Liver (tissue), 8 donors: ENCODE measurements at regions not wholly inside any gene's neighbourhood (a gene's known extent, or its start where the extent isn't known, plus 50 kb on each side); places are given as distances from the start of the nearest gene placed in this dataset.

Source experiments
- DNase-seq: peaks from one replicate; pipeline ENCODE4 v3.0.0-alpha.2; 2017; ENCODE audit warnings: low spot score
- H3K27ac ChIP-seq, 2 donors: one replicate each; pipeline ENCODE4 v1.7.0; 2013; ENCODE audit warnings: inconsistent platforms in 2 of 2, low read length in 2 of 2, control low read depth in 1 of 2, low read depth in 1 of 2, mild to moderate bottlenecking in 1 of 2
- H3K27me3 ChIP-seq, 4 donors: one replicate each; pipeline versions ENCODE4 v1.6.1 to v1.7.0; 2013; ENCODE audit warnings: low read length in 3 of 4, inconsistent platforms in 1 of 4, mild to moderate bottlenecking in 1 of 4, moderate library complexity in 1 of 4; ENCODE audit not compliant: control insufficient read depth in 4 of 4, insufficient read depth in 4 of 4
- H3K36me3 ChIP-seq, 4 donors: one replicate each; pipeline versions ENCODE4 v1.6.1 to v1.7.0; 2013; ENCODE audit warnings: low read length in 3 of 4, mild to moderate bottlenecking in 3 of 4, low read depth in 1 of 4, moderate library complexity in 1 of 4; ENCODE audit not compliant: control insufficient read depth in 4 of 4, insufficient read depth in 3 of 4
- H3K4me1 ChIP-seq, 4 donors: one replicate each; pipeline versions ENCODE4 v1.6.1 to v1.7.0; 2013; ENCODE audit warnings: low read length in 3 of 4, mild to moderate bottlenecking in 3 of 4, moderate library complexity in 1 of 4; ENCODE audit not compliant: control insufficient read depth in 4 of 4, insufficient read depth in 4 of 4
- H3K4me3 ChIP-seq, 3 donors: one replicate each; pipeline versions ENCODE4 v1.6.1 to v1.7.0; 2013; ENCODE audit warnings: low read length in 3 of 3, control low read depth in 1 of 3, low read depth in 1 of 3, mild to moderate bottlenecking in 1 of 3
- H3K9ac ChIP-seq, 2 donors: one replicate each; pipeline ENCODE4 v1.7.0; 2013; ENCODE audit warnings: low read length in 2 of 2, mild to moderate bottlenecking in 2 of 2, moderate library complexity in 2 of 2, control low read depth in 1 of 2, low read depth in 1 of 2
- H3K9me3 ChIP-seq, 4 donors: one replicate each; pipeline versions ENCODE4 v1.6.1 to v1.7.0; 2013; ENCODE audit warnings: low read length in 3 of 4; ENCODE audit not compliant: control insufficient read depth in 4 of 4
- FOXA1 ChIP-seq: IDR thresholded peaks from 2 replicates; pipeline ENCODE4 v1.6.1; 2016; ENCODE audit warnings: antibody characterized with exemption
- FOXA2 ChIP-seq: IDR thresholded peaks from 2 replicates; pipeline ENCODE4 v1.6.1; 2016; ENCODE audit warnings: antibody characterized with exemption
- GABPA ChIP-seq, 2 donors: IDR thresholded peaks in 1 of 2; conservative IDR thresholded peaks in 1 of 2; 2 replicates each; pipeline ENCODE4 v1.6.1; 2016; ENCODE audit warnings: antibody characterized with exemption in 2 of 2, mild to moderate bottlenecking in 1 of 2, moderate library complexity in 1 of 2
- HNF4G ChIP-seq: IDR thresholded peaks from 2 replicates; pipeline ENCODE4 v1.6.1; 2016; ENCODE audit warnings: antibody characterized with exemption
- JUND ChIP-seq, 2 donors: IDR thresholded peaks; 2 replicates each; pipeline ENCODE4 v1.6.1; 2016; ENCODE audit warnings: antibody characterized with exemption in 2 of 2
- NR2F2 ChIP-seq: IDR thresholded peaks from 2 replicates; pipeline ENCODE4 v1.6.1; 2016; ENCODE audit warnings: antibody characterized with exemption
- RAD21 ChIP-seq, 2 donors: IDR thresholded peaks; 2 replicates each; pipeline ENCODE4 v1.6.1; 2016; ENCODE audit warnings: antibody characterized with exemption in 2 of 2, mild to moderate bottlenecking in 2 of 2
- RXRA ChIP-seq, 2 donors: IDR thresholded peaks; 2 replicates each; pipeline ENCODE4 v1.6.1; 2017 to 2018; ENCODE audit warnings: antibody characterized with exemption in 2 of 2, mild to moderate bottlenecking in 1 of 2
- SP1 ChIP-seq: IDR thresholded peaks from 2 replicates; pipeline ENCODE4 v1.6.1; 2018; ENCODE audit warnings: antibody characterized with exemption, mild to moderate bottlenecking
- TAF1 ChIP-seq: conservative IDR thresholded peaks from 2 replicates; pipeline ENCODE4 v1.6.1; 2016; ENCODE audit warnings: antibody characterized with exemption, mild to moderate bottlenecking
- YY1 ChIP-seq: IDR thresholded peaks from 2 replicates; pipeline ENCODE4 v1.6.1; 2016; ENCODE audit warnings: antibody characterized with exemption, mild to moderate bottlenecking
- WGBS: extraction: QIAGEN DNeasy Blood & Tissue Kit; methylation state at CpG from one replicate; pipeline ENCODE4 v1.1.7; 2013; 5-methylcytosine and 5-hydroxymethylcytosine counted together
- TF ChIP-seq, protein P1 (sequence below): IDR thresholded peaks from 2 replicates; pipeline ENCODE4 v1.6.1; 2016; ENCODE audit warnings: antibody characterized with exemption
- TF ChIP-seq, protein P2 (sequence below): fragments of 150-350 bp; IDR thresholded peaks from 2 replicates; pipeline ENCODE4 v1.5.1; 2017; ENCODE audit warnings: improper control_type of control experiment, low read depth, low read length; ENCODE audit not compliant: missing input control
- TF ChIP-seq, protein P3 (sequence below): IDR thresholded peaks from 2 replicates; pipeline ENCODE4 v1.6.1; 2016; ENCODE audit warnings: antibody characterized with exemption
- TF ChIP-seq, protein P4 (sequence below): IDR thresholded peaks from 2 replicates; pipeline ENCODE4 v1.6.1; 2016; ENCODE audit warnings: antibody characterized with exemption
- donor health status: healthy.
- donor health status: healthy.
- donor health status: healthy.
- donor health status: healthy.
- donor health status: healthy.

- TF ChIP-seq RXRA (IDR thresholded peaks at IDR 0.05) (peak in 1 of 2 donors; percentile 30), RAD21 (IDR thresholded peaks at IDR 0.05) (peak in 1 of 2 donors; percentile 6)
- TF ChIP-seq, protein P1, sequence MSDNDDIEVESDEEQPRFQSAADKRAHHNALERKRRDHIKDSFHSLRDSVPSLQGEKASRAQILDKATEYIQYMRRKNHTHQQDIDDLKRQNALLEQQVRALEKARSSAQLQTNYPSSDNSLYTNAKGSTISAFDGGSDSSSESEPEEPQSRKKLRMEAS: no peak
- no peak for DNase-seq
- Histone ChIP-seq H3K4me1 (peaks cover 2 to 19% (median 14%) of the 10 kb centered on the region in 4 donors), H3K27ac (no peak overlapping the region), H3K27me3 (no peaks in the 10 kb centered on the region), H3K36me3 (no peaks in the 10 kb centered on the region), H3K4me3 (no peak overlapping the region), H3K9ac (no peak overlapping the region), H3K9me3 (no peaks in the 10 kb centered on the region)
- 69% methylated on average over 24 of the region's 24 CpGs for WGBS
Measured at GRCh38 chr15:70266412-70267121, 168.8 kb upstream of the TLE3 start.

DNA sequence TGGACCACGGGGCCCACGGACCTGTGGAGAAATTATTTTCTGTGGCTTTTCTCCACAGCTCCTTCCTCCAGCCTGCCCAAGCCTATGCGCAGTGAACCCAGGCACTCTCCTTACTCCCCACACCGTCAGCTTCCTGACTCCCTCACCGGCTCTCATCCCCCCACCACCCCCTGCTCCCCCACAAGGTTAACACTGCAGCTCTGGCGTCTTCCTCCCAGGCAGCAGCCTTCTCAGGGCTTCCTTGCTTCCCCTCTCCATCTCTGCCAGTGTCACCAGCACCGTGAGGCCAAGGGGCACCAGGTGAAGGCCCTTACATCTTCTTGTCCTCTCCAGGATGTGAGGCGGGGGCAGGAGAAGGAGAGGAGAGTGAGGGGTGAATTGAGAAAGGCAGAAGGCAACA, 168.3 kb upstream of the TLE3 start:
- H3K27ac ChIP-seq: no peak overlapping the region
- no peak overlapping the region for H3K9ac ChIP-seq

GRCh38 chr15:70265466-70265978, 167.8 kb upstream of the TLE3 start:
- Histone ChIP-seq H3K4me3 (no peak overlapping the region), H3K9ac (no peak overlapping the region), H3K27me3 (no peaks in the 10 kb centered on the region), H3K4me1 (peaks cover 2 to 15% (median 11%) of the 10 kb centered on the region in 4 donors), H3K27ac (no peak overlapping the region), H3K36me3 (no peaks in the 10 kb centered on the region), H3K9me3 (no peaks in the 10 kb centered on the region)
- TF ChIP-seq YY1: no peak
- TF ChIP-seq FOXA2: no peak
- TF ChIP-seq SP1: no peak
- TF ChIP-seq TAF1: no peak
- TF ChIP-seq, protein P2, sequence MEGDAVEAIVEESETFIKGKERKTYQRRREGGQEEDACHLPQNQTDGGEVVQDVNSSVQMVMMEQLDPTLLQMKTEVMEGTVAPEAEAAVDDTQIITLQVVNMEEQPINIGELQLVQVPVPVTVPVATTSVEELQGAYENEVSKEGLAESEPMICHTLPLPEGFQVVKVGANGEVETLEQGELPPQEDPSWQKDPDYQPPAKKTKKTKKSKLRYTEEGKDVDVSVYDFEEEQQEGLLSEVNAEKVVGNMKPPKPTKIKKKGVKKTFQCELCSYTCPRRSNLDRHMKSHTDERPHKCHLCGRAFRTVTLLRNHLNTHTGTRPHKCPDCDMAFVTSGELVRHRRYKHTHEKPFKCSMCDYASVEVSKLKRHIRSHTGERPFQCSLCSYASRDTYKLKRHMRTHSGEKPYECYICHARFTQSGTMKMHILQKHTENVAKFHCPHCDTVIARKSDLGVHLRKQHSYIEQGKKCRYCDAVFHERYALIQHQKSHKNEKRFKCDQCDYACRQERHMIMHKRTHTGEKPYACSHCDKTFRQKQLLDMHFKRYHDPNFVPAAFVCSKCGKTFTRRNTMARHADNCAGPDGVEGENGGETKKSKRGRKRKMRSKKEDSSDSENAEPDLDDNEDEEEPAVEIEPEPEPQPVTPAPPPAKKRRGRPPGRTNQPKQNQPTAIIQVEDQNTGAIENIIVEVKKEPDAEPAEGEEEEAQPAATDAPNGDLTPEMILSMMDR: peak; percentile 25
- no peak for TF ChIP-seq RXRA (IDR thresholded peaks at IDR 0.05)
- no peak for TF ChIP-seq HNF4G
- TF ChIP-seq, protein P3, sequence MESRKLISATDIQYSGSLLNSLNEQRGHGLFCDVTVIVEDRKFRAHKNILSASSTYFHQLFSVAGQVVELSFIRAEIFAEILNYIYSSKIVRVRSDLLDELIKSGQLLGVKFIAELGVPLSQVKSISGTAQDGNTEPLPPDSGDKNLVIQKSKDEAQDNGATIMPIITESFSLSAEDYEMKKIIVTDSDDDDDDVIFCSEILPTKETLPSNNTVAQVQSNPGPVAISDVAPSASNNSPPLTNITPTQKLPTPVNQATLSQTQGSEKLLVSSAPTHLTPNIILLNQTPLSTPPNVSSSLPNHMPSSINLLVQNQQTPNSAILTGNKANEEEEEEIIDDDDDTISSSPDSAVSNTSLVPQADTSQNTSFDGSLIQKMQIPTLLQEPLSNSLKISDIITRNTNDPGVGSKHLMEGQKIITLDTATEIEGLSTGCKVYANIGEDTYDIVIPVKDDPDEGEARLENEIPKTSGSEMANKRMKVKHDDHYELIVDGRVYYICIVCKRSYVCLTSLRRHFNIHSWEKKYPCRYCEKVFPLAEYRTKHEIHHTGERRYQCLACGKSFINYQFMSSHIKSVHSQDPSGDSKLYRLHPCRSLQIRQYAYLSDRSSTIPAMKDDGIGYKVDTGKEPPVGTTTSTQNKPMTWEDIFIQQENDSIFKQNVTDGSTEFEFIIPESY: no peak
- peak; percentile 49 to 52 for TF ChIP-seq RAD21 (IDR thresholded peaks at IDR 0.05)
- no peak for TF ChIP-seq NR2F2
- TF ChIP-seq, protein P4, sequence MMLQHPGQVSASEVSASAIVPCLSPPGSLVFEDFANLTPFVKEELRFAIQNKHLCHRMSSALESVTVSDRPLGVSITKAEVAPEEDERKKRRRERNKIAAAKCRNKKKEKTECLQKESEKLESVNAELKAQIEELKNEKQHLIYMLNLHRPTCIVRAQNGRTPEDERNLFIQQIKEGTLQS: no peak
- no peak for TF ChIP-seq JUND (IDR thresholded peaks at IDR 0.05)
- no peak for TF ChIP-seq FOXA1
- WGBS: 90% methylated on average over 9 of the region's 9 CpGs
- DNase-seq: no peak

More for the DNA sequence above, 168.3 kb upstream of the TLE3 start:
- Histone ChIP-seq H3K27me3 (no peaks in the 10 kb centered on the region), H3K4me3 (no peak overlapping the region), H3K36me3 (no peaks in the 10 kb centered on the region), H3K9me3 (no peaks in the 10 kb centered on the region), H3K4me1 (peaks cover 2 to 17% (median 13%) of the 10 kb centered on the region in 4 donors)
- WGBS: 84% methylated on average over 8 of the region's 8 CpGs
- TF ChIP-seq TAF1 (no peak), SP1 (no peak), RXRA (IDR thresholded peaks at IDR 0.05) (no peak), YY1 (no peak), GABPA (IDR thresholded peaks at IDR 0.05 in 1 of 2, conservative IDR thresholded peaks at IDR 0.05 in 1 of 2) (no peak), NR2F2 (no peak)
- TF ChIP-seq, protein P4: no peak
- TF ChIP-seq, protein P1: no peak
- no peak for DNase-seq
